Panc1 (cell line): ENCODE measurements at regions not wholly inside any gene's neighbourhood (a gene's known extent, or its start where the extent isn't known, plus 50 kb on each side); places are given as distances from the start of the nearest gene placed in this dataset.

ENCODE experiments used
- ATAC-seq: fragments of 200-7000 bp; cut with Tn5 transposase; 2 replicates; pipeline ENCODE4 v1.9.1; 2020; ENCODE audit warnings: mild to moderate bottlenecking, moderate library complexity
- BruUV-seq: library from RNA; stranded (reverse); fragments of 400-500 nt; replicated peaks from 2 replicates; lab custom pipeline; 2021; lab: Mats Ljungman, UMichigan
- CTCF ChIA-PET: fragments of 300-600 bp; sonication (Branson Sonifier 250); formaldehyde crosslinking; loops from one replicate; lab custom pipeline; 2022; ENCODE audit warnings: antibody characterized with exemption; lab: Charles Lee
- POLR2A ChIA-PET: fragments of 300-600 bp; sonication (Branson Sonifier 250); formaldehyde crosslinking; loops from one replicate; lab custom pipeline; 2022; ENCODE audit warnings: antibody characterized with exemption; lab: Charles Lee
- DNase-seq: peaks from one replicate; pipeline ENCODE4 v3.0.0-alpha.2; 2010; ENCODE audit warnings: low read depth, low spot score
- H3K27ac ChIP-seq: 2 replicates; pipeline ENCODE4 v1.5.1; 2011; ENCODE audit warnings: mild to moderate bottlenecking, low read length, inconsistent platforms
- H3K27me3 ChIP-seq: fragments of 200-500 bp; sonication (Bioruptor generic); 2 replicates; pipeline ENCODE4 v1.6.0; 2014; ENCODE audit warnings: low read length, inconsistent platforms; ENCODE audit not compliant: control insufficient read depth, insufficient read depth
- H3K36me3 ChIP-seq: fragments of 200-500 bp; sonication (Bioruptor generic); 2 replicates; pipeline ENCODE4 v1.5.1; 2014; ENCODE audit warnings: inconsistent platforms, mild to moderate bottlenecking, low read length, moderate library complexity; ENCODE audit not compliant: control insufficient read depth, insufficient read depth
- H3K4me1 ChIP-seq: 2 replicates; pipeline ENCODE4 v1.5.1; 2011; ENCODE audit warnings: inconsistent platforms, mild to moderate bottlenecking, low read length, moderate library complexity; ENCODE audit not compliant: control insufficient read depth, insufficient read depth
- H3K4me3 ChIP-seq, 2 experiments: 2 replicates each; pipeline ENCODE4 v1.5.1; 2011 to 2012; ENCODE audit warnings: low read depth in 2 of 2, low read length in 2 of 2, mild to moderate bottlenecking in 2 of 2, inconsistent platforms in 1 of 2, moderate library complexity in 1 of 2
- H3K9me3 ChIP-seq: fragments of 200-500 bp; sonication (Bioruptor generic); 2 replicates; pipeline ENCODE4 v1.5.1; 2014; ENCODE audit warnings: low read depth, mild to moderate bottlenecking, inconsistent platforms, low read length, moderate library complexity; ENCODE audit not compliant: control insufficient read depth, insufficient read depth
- POLR2AphosphoS5 ChIP-seq: IDR thresholded peaks from 2 replicates; pipeline ENCODE4 v1.6.1; 2012; ENCODE audit warnings: mild to moderate bottlenecking, low read depth, low read length, moderate library complexity
- SIN3A ChIP-seq: IDR thresholded peaks from 2 replicates; pipeline ENCODE4 v1.6.1; 2012; ENCODE audit warnings: low read depth, mild to moderate bottlenecking, low read length, moderate library complexity, borderline replicate concordance; ENCODE audit not compliant: insufficient read depth
- TCF7L2 ChIP-seq: IDR thresholded peaks from 2 replicates; pipeline ENCODE4 v1.6.1; 2011; ENCODE audit warnings: mild to moderate bottlenecking, low read depth, low read length, inconsistent platforms
- in situ Hi-C: cut with HindIII; loops from 2 replicates; pipeline ENCODE4 v1.10.0; 2016; ENCODE audit warnings: low sequenced_read_pairs, low pct_unique_long_range_greater_than_20kb
- intact Hi-C: fragments of 100-400 bp; cut with micrococcal nuclease; formaldehyde crosslinking; loops from one replicate; pipeline ENCODE4 v1.10.0; 2022; ENCODE audit not compliant: unreplicated experiment
- TF ChIP-seq, protein P1 (sequence below), 2 experiments: IDR thresholded peaks; 2 replicates each; pipeline ENCODE4 v1.6.1; 2011 to 2012; ENCODE audit warnings: low read depth in 2 of 2, control low read depth in 1 of 2, low read length in 1 of 2, mild to moderate bottlenecking in 1 of 2, moderate library complexity in 1 of 2; ENCODE audit not compliant: insufficient read depth in 1 of 2
- TF ChIP-seq, protein P2 (sequence below): fragments of 450-650 bp; IDR thresholded peaks from 2 replicates; pipeline ENCODE4 v1.5.1; 2017; ENCODE audit warnings: mild to moderate bottlenecking

- no peaks in the 10 kb centered on the region for H3K36me3 ChIP-seq
- ATAC-seq (no peak), DNase-seq (no peak)
- no TSS peak for BruUV-seq
- CTCF ChIA-PET: no interaction called here
- POLR2A ChIA-PET: no interaction called here
- no peak overlapping the region for H3K27ac ChIP-seq
- no peak overlapping the region for H3K4me3 ChIP-seq
- H3K9me3 ChIP-seq: no peaks in the 10 kb centered on the region
- H3K27me3 ChIP-seq: no peaks in the 10 kb centered on the region
- no peak for TF ChIP-seq POLR2AphosphoS5
- TF ChIP-seq, protein P1, sequence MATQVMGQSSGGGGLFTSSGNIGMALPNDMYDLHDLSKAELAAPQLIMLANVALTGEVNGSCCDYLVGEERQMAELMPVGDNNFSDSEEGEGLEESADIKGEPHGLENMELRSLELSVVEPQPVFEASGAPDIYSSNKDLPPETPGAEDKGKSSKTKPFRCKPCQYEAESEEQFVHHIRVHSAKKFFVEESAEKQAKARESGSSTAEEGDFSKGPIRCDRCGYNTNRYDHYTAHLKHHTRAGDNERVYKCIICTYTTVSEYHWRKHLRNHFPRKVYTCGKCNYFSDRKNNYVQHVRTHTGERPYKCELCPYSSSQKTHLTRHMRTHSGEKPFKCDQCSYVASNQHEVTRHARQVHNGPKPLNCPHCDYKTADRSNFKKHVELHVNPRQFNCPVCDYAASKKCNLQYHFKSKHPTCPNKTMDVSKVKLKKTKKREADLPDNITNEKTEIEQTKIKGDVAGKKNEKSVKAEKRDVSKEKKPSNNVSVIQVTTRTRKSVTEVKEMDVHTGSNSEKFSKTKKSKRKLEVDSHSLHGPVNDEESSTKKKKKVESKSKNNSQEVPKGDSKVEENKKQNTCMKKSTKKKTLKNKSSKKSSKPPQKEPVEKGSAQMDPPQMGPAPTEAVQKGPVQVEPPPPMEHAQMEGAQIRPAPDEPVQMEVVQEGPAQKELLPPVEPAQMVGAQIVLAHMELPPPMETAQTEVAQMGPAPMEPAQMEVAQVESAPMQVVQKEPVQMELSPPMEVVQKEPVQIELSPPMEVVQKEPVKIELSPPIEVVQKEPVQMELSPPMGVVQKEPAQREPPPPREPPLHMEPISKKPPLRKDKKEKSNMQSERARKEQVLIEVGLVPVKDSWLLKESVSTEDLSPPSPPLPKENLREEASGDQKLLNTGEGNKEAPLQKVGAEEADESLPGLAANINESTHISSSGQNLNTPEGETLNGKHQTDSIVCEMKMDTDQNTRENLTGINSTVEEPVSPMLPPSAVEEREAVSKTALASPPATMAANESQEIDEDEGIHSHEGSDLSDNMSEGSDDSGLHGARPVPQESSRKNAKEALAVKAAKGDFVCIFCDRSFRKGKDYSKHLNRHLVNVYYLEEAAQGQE (IDR thresholded peaks at IDR 0.05; ENCODE audit: insufficient read depth in 1 of 2, low read depth in 2 of 2, low read length in 1 of 2): no peak
- TF ChIP-seq, protein P2, sequence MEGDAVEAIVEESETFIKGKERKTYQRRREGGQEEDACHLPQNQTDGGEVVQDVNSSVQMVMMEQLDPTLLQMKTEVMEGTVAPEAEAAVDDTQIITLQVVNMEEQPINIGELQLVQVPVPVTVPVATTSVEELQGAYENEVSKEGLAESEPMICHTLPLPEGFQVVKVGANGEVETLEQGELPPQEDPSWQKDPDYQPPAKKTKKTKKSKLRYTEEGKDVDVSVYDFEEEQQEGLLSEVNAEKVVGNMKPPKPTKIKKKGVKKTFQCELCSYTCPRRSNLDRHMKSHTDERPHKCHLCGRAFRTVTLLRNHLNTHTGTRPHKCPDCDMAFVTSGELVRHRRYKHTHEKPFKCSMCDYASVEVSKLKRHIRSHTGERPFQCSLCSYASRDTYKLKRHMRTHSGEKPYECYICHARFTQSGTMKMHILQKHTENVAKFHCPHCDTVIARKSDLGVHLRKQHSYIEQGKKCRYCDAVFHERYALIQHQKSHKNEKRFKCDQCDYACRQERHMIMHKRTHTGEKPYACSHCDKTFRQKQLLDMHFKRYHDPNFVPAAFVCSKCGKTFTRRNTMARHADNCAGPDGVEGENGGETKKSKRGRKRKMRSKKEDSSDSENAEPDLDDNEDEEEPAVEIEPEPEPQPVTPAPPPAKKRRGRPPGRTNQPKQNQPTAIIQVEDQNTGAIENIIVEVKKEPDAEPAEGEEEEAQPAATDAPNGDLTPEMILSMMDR: no peak
- in situ Hi-C loops (no loop called here), intact Hi-C loops (no loop called here)
- H3K4me1 ChIP-seq: no peaks in the 10 kb centered on the region
Measured at GRCh38 chr13:89455741-89456140, 1784.6 kb downstream of the SLITRK5 start.

DNA sequence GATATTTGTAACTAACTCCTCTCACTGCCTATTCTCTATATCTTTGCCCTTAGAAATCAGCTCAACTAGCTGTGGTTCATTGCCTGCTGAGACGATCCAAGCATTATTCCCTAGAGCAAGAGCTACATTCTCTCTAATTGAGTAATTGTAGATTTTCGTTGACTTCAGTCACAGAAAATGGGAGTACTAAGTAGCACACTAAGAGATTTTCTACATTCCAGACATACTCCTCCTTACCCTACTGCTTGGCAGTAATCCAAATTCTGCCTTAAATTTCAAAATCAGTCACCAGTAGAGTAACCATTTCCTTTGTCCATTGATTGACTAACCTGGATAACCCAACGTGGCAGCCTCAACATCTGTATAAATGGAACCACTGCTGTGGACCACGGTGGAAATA, 1786.8 kb downstream of the SLITRK5 start:
- ATAC-seq: no peak
- Histone ChIP-seq H3K4me1 (no peaks in the 10 kb centered on the region), H3K27me3 (no peaks in the 10 kb centered on the region), H3K27ac (no peak overlapping the region), H3K4me3 (no peak overlapping the region), H3K9me3 (no peaks in the 10 kb centered on the region), H3K36me3 (no peaks in the 10 kb centered on the region)
- ChIA-PET CTCF (no interaction called here), POLR2A (no interaction called here)
- BruUV-seq: no TSS peak
- TF ChIP-seq, protein P2: no peak
- no peak for TF ChIP-seq SIN3A
- TF ChIP-seq, protein P1 (IDR thresholded peaks at IDR 0.05; ENCODE audit: insufficient read depth in 1 of 2, low read depth in 2 of 2, low read length in 1 of 2): no peak
- no peak for TF ChIP-seq TCF7L2
- no peak for TF ChIP-seq POLR2AphosphoS5
- in situ Hi-C loops (no loop called here), intact Hi-C loops (no loop called here)
- no peak for DNase-seq
